OCI-LY1 (cell line): ENCODE measurements at regions not wholly inside any gene's neighbourhood (a gene's known extent, or its start where the extent isn't known, plus 50 kb on each side); places are given as distances from the start of the nearest gene placed in this dataset.

ENCODE experiments used
- EZH2 ChIP-seq: fragments of 200-600 bp; sonication (generic), shearing (Covaris generic); IDR thresholded peaks from 2 replicates; pipeline ENCODE4 v1.8.0; 2017; ENCODE audit warnings: borderline replicate concordance, mixed run types, mild to moderate bottlenecking, antibody characterized with exemption, low read length, moderate library complexity, mixed read lengths
- TF ChIP-seq, protein P1 (sequence below): fragments of 200-600 bp; sonication (generic), shearing (Covaris generic); IDR thresholded peaks from 2 replicates; pipeline ENCODE4 v1.5.1; 2017; ENCODE audit warnings: mild to moderate bottlenecking, antibody characterized with exemption, low read length, moderate library complexity, mixed read lengths

DNA sequence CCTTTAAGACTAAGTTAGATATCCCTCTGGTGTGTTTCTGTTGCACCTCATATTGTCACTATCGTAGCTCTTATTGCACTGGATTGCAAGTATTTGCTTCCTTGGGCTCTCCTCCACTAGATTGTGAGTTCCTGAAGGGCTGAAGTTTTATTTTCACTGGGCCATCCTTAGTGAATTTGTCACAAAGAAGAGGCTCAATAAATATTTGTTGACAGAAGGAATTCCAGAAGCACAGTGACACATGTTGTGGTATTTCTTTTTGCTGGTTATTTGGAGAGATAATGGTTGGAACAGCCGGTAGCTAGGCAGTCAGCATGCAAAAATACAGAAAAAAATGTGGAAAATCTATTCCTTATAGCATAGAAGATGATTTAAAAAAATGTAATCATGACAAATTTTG lies 129.9 kb upstream of the ZRANB2 start:
- TF ChIP-seq, protein P1, sequence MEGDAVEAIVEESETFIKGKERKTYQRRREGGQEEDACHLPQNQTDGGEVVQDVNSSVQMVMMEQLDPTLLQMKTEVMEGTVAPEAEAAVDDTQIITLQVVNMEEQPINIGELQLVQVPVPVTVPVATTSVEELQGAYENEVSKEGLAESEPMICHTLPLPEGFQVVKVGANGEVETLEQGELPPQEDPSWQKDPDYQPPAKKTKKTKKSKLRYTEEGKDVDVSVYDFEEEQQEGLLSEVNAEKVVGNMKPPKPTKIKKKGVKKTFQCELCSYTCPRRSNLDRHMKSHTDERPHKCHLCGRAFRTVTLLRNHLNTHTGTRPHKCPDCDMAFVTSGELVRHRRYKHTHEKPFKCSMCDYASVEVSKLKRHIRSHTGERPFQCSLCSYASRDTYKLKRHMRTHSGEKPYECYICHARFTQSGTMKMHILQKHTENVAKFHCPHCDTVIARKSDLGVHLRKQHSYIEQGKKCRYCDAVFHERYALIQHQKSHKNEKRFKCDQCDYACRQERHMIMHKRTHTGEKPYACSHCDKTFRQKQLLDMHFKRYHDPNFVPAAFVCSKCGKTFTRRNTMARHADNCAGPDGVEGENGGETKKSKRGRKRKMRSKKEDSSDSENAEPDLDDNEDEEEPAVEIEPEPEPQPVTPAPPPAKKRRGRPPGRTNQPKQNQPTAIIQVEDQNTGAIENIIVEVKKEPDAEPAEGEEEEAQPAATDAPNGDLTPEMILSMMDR = no peak
- TF ChIP-seq EZH2 = no peak
